NCI-H2081 (cell line): ENCODE measurements at regions not wholly inside any gene's neighbourhood (a gene's known extent, or its start where the extent isn't known, plus 50 kb on each side); places are given as distances from the start of the nearest gene placed in this dataset.

Experiments used
- DNase-seq, 2 experiments: peaks; one replicate each; lab custom pipeline; 2025; lab: John Stamatoyannopoulos, UW

- DNase-seq, result no peak
Measured at GRCh38 chr6:156131221-156131903, 645.8 kb upstream of the ARID1B start.

GRCh38 chr6:156126535-156126934, 650.6 kb upstream of the ARID1B start:
- no peak for DNase-seq

- no peak for DNase-seq
Measured at GRCh38 chr6:156125844-156126243, 651.3 kb upstream of the ARID1B start.

GRCh38 chr6:156123731-156124130, 653.4 kb upstream of the ARID1B start:
- DNase-seq, result no peak

GRCh38 chr6:156121973-156122372, 655.2 kb upstream of the ARID1B start:
- DNase-seq, result no peak

GRCh38 chr6:156114541-156114940, 658.9 kb upstream of the NOX3 start:
- no peak for DNase-seq

- DNase-seq, result no peak
Measured at GRCh38 chr6:156113631-156114030, 658.0 kb upstream of the NOX3 start.

GRCh38 chr6:156111913-156112312, 656.3 kb upstream of the NOX3 start:
- DNase-seq, result no peak

GRCh38 chr6:156110249-156110648, 654.6 kb upstream of the NOX3 start:
- DNase-seq, result no peak

- DNase-seq, result no peak
Measured at GRCh38 chr6:156109713-156110112, 654.1 kb upstream of the NOX3 start.

- DNase-seq, result peak; percentile 2 to 64
Measured at GRCh38 chr6:156107624-156108101, 652.0 kb upstream of the NOX3 start.

GRCh38 chr6:156102129-156102528, 646.5 kb upstream of the NOX3 start:
- no peak for DNase-seq

GRCh38 chr6:156098839-156099238, 643.2 kb upstream of the NOX3 start:
- DNase-seq, result no peak

- DNase-seq, result no peak
Measured at GRCh38 chr6:156087487-156087886, 631.8 kb upstream of the NOX3 start.

- DNase-seq, result no peak
Measured at GRCh38 chr6:156082012-156082411, 626.4 kb upstream of the NOX3 start.

- no peak for DNase-seq
Measured at GRCh38 chr6:156080371-156080770, 624.7 kb upstream of the NOX3 start.

GRCh38 chr6:156068881-156069280, 613.2 kb upstream of the NOX3 start:
- DNase-seq, result peak in 1 of 2 experiments; percentile 11

- no peak for DNase-seq
Measured at GRCh38 chr6:156065849-156066248, 610.2 kb upstream of the NOX3 start.

GRCh38 chr6:156062091-156062563, 606.5 kb upstream of the NOX3 start:
- DNase-seq, result no peak

- no peak for DNase-seq
Measured at GRCh38 chr6:156061465-156061864, 605.8 kb upstream of the NOX3 start.

GRCh38 chr6:156060013-156060412, 604.4 kb upstream of the NOX3 start:
- no peak for DNase-seq

GRCh38 chr6:156058356-156058755, 602.7 kb upstream of the NOX3 start:
- no peak for DNase-seq

GRCh38 chr6:156057869-156058268, 602.2 kb upstream of the NOX3 start:
- no peak for DNase-seq

- DNase-seq, result no peak
Measured at GRCh38 chr6:156056085-156056484, 600.4 kb upstream of the NOX3 start.
